HG03103 (cell line): ENCODE measurements at regions not wholly inside any gene's neighbourhood (a gene's known extent, or its start where the extent isn't known, plus 50 kb on each side); places are given as distances from the start of the nearest gene placed in this dataset.

Experiments
- ATAC-seq: cut with Tn5 transposase; IDR thresholded peaks from one replicate; pipeline ENCODE4 v1.9.1; 2021; ENCODE audit warnings: low read depth; ENCODE audit not compliant: unreplicated experiment

DNA sequence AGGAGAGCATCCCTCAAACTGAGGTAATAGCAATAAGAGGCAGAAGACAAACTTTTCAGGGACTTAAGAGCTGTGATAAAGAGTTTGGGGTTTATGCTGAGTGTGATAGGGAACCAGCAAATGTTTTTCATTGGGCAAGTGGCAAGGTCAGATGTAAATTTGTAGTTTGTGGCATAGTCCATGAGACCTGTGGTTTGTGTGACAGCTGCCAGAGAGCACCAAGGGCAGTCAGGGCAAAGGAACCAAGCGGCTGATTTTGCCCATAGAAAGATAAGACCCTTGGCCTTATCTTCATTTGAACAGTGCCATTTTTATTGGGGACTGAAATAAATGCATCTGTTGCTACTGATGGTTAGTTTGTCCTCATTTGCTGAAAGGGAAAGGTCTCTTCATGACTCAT is 220.3 kb downstream of the LRRN1 start:
- ATAC-seq, result no peak

DNA sequence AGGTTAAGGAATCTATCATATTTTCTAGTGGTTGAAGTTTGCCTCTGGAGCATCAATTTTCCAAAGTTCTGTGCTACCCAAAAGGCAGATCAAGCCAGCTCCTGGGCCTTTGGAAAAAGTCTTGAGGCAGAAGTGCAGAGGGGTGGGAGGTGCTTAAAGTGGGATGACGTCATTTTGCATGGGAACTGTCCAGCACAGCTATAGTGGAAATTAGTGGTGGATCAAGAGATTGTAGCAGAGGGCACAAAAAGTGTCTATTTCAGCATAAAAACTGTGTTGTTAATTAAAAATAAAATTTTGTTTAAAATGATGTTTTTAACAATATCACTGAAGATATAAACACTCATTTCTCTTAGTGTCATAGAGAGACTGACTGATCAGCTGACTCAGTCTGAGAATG is 221.9 kb downstream of the LRRN1 start:
- ATAC-seq, result no peak

DNA sequence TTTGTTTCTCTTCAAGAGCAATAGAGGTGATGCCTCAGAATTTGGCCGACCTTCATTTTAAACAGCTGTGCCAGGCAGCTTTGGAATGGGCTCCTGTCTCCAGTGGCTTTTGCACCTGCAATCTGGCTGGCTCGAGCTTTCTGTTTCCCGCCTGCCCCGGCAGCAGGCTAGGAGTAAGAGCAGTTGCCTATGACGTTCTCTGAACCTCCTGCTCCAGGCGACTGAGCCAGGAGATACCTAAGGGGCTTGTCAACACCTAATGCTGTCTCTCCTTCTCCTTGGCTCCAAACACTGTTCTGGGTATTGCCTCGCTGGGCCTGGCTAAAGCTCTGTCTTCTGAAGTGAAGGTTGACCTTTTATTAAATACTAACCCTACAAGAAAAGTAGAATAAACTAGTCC is 229.9 kb downstream of the LRRN1 start:
- ATAC-seq, result no peak

DNA sequence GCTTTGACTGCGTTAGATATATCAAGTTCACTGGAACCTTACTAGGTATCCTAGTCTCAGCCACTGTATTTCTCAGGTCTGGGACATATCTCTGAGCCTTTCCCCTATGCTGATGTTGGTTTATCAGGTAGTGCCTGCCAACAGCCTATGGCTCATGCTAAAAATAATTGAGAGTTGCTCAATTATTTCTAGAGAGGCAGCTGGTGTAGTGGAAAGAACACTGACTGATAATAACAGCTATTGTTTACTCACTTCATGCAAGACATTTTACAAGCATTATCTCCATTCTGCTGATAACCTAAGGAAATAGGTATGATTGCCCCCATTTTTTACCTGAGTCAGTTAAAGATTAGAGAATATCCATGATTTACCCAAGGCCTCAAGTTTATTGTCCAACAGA is 231.4 kb downstream of the LRRN1 start:
- ATAC-seq, result no peak

DNA sequence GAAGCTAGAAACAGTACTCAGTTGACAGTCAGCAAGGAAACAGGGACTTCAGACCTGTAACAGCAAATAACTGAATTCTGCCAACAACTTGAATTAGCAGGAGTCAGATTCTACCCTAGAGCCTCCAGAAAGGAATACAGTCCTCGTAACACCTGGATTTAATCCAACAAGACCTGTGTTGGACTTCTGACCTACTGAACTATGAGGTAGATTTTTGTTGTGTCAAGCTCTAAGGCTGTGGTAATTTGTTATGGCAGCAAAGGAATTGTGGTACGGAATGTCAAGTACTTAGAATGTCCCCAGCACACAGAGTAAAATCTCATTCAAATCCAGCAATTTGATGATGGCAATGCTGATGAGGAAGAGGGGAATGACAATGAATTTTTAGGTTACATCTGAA is 234.1 kb downstream of the LRRN1 start:
- ATAC-seq, result no peak

DNA sequence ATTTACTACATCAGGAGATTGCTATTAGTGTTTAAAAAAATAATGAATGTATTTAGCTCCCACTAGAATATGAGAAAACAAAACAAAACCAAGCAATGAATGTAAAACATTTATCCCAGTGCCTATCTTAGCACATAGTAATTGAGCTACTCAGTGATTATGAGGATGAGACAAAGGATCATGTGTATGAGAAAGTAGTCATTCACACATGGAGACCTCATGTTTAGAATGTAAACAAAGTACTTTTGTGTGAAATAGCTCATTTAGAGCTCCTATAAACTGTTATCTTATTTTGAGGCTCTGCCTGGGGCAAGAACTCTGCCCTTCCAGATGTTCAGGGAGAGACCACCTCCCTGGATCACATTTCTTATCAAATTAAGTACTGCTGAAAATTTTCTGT is 236.8 kb downstream of the LRRN1 start:
- no peak for ATAC-seq

DNA sequence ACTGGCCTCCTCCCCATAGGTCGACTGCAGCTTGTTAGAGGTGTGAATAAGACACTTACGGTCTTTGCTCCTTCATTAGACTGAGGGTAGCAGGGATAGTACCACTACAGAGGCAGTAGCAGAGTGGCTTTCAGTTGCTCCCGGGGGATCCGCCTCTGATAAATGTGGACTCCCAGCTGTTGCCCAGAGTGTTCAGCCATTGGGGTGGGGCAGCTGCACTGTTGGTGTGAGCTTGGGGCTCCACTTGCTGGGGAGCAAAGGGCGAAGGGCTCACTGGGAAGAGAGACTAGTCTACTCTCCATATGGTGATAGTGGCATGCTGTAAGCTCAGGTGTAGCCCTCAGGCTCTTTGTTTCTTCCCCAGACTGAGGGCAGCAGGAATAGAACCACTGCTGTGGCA is 239.1 kb downstream of the LRRN1 start:
- ATAC-seq, result no peak

DNA sequence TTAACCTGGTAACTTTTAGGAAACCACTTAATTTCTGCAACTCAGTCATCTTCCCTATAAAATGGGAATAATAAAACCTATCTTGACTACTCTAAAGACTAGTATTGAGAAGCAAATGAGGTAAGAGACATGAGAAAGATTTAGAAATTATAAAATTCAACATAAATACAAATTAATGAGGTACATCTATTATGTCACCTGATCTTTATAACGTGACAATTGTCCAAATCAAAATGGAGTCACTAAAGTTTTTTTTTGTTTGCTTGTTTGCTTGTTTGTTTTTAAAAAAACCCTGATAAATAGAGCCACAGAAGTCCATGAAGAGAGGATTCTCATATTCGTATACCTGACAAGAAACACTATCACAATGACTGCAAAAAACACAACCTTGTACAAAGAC is 242.8 kb downstream of the LRRN1 start:
- no peak for ATAC-seq

DNA sequence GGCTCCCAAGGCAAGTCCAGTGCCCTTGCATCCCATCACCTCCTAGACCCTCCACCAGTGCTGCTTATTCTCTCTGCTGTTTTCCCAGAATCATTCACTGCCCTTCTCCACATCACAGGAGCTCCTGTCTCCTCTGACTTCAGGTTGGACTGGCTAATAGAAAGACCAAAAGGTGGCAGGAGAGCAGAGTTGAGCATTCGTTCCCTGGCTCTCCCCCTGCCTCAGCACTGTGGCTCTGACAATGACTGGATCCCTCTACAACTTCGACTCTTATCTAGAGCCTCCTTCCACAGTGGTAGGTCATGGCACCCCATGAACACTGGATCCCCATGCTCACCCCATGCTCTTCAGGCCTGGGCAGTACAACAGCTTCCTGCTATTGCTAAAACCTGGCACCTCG is 243.6 kb downstream of the LRRN1 start:
- no peak for ATAC-seq

DNA sequence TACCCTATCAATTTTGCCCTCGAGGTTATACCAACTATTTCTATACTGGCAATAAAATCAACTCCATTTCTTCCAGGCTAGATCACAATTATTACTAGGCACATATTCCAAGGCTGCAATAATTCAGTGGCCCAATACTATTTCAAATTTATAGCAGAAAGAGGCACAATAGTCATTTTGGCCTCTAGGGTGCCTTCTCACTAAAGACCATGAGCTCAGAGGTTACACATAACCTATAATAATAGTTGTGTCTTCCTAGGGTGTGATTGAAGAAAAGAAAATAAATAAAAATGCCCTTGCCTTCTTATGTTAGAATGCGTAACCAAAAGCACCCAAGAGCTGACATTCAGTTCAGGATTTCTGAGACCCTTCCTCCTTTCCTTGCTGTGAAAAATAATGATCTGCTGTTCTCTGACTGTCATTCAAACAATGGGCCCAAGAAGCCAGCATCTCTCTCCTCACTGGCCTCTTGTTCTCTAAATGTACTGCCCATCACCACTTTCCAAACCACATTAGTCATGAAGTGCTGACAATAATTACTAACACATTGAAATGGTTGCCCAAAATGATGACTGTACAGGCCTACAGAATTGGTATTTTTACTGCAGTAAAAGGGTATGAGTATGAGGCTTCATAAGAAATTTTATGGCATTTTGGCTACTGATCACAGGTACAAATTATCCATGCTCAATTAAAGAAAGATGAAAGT is 244.8 kb downstream of the LRRN1 start:
- no peak for ATAC-seq

DNA sequence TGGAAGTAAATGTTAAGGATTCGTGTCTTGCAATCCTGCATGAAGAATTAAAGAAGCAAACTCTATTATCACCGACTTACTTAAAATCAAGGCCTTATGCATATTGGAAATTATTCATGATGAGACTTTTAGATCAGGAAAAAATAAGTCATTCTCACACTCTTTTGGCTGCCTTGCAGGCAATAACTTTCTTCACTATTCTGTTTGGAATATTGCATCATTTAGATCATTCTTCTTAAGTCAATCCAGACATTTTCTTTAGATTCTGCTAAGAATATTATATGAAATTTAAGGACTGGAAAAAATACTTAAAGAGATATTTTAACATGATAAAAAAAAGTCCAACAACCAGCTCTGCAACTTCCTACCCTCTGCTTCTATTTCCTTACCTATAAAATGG is 245.4 kb downstream of the LRRN1 start:
- ATAC-seq, result no peak

DNA sequence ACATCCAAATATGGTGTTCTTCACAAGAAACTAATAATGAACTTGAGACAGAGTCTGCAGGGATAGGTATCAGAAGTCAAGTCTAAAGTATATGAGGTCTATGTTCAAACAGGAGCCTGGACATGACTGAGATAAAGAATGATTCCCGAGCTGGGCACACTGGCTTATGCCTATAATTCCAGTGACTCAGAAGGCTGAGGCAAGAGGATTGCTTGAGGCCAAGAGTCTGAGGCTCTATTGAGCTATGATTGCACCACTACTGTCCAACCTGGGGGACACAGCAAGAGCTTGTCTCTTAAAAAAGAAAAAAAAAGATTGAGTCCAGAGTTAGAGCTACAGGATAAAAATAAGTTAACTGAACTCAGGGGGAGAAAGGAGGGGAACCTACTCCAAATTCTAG is 246.5 kb downstream of the LRRN1 start:
- ATAC-seq, result no peak

DNA sequence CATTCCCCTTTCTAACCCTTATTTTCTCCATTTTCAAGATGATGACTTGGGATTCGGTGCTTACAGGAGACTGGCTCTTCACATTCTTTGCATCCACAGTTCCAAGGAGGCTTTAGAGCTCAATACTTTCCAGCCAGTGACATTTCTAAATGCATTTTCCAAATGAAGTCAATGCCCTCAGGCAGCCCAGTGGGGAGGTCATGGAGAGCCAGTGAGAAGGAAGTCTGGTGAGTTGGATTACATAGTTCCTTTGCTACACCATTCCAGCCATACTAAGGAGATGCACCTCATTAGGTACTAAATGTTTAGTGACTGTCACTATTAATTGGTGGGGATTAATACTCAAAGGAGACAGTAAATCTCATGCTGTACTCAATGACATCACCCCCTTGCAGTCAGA is 248.1 kb downstream of the LRRN1 start:
- no peak for ATAC-seq

DNA sequence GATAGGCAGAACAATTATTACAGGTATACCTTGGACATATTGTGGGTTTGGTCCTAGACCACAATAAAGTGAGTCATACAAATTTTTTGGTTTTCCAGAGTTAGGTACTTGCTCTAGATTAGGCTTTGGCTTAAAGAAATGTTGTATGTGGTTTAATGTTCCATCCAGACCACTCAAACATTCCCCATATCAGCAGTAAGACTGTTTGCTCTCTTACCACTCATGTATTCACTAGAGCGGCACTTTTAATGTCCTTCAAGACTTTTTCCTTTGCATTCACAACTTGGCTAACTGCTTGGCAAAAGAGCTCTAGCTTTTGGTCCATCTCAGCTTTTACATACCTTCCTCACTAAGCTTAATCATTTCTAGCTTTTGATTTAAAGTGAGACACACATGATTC is 250.5 kb upstream of the SETMAR start:
- no peak for ATAC-seq

DNA sequence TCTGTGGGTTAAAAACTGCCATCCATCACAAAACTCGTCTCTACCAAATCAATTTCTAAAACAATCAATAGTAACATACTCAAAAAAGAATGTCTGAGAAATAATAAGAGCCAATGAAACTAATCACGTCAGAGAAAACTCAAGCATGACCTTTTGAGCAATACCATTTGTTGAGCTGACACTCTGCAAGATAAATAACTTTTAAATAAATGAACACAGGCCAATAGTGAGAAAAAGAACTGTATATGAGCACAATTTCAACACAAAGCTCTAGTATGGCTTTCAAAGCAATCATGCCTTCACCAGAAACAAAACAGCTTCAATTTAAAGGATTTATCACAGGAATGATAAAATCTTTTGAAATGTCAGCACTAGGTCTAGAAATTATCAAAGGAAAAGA is 249.2 kb upstream of the SETMAR start:
- no peak for ATAC-seq

DNA sequence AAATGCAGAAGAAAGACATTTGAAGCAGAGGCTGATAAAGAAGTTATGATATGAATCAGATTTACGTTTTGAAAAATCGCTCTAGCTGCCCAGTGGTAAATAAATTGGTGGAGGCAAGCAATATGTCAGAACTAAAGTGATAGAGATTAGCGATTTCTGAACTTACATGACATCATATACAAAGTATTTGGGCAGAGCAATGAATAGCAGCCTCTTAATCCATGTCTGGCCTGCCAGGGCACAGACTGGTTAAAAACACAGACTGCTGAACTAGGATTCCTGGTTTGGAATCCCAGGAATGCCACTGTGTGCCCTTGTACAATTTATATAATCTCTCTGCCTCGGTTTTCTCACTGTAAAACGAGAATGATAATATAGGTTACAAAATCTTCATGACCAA is 243.1 kb upstream of the SETMAR start:
- ATAC-seq, result no peak

DNA sequence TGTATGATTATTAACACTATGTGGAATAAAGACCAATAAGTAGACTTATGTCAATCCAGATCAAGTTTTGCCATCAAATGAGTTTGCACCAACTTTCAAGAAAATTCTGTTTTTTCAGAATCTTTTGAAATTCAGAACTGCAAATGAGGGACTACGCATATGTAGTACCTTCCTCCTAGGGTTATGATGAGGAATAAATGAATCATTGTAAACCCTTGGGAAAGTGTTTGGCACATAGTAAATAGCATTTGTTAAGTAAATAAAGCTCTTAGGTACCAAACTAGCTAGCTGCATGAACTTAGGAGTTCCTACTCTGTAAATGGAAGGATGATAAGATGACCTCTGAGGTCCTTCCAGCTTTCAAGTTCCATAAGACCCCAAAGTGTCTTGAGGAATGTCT is 242.6 kb upstream of the SETMAR start:
- ATAC-seq, result no peak

DNA sequence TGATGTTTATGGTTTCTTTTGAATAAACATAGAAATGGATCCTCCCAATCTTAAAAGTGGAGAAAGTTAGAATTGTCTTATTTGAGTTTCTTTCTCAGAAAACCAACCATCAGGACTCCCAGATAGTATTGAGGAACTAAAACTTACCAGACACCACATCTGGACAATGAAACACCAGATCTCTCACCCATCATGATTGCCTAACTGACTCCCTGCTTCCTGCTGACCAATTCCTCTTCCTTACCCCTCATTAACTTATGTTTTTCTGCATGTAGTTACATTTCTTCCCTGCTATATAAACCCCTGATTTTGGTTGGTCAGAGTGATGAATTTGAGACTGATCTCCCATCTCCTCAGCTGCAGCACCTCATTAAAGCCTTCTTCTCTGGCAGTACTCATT is 242.0 kb upstream of the SETMAR start:
- no peak for ATAC-seq

DNA sequence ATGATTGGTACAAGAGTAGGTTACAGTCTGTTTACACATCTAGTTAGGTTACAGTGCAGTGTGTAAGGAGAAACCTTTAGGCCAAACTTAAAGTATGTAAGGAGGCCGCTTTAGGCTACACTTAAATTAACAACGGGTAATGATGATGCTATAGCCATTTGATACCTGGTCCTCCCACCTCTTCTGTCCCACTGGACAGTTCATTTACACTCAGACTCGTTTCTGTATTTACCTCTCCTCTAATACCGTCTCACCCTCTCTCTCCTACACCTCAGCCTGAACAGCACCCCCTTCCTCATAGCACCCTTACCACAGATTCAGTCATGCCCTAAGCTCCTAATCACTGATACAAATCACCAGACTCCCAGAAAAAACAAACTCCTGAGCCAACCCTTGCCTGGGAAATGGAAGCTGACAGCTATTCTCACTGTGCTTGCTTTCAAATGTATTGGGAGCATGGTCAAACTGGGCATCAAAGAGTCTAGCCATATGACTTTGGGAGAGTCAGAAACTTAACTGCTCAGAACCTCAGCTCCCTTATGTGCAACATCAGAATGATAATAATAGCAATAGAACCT is 241.3 kb upstream of the SETMAR start:
- no peak for ATAC-seq

DNA sequence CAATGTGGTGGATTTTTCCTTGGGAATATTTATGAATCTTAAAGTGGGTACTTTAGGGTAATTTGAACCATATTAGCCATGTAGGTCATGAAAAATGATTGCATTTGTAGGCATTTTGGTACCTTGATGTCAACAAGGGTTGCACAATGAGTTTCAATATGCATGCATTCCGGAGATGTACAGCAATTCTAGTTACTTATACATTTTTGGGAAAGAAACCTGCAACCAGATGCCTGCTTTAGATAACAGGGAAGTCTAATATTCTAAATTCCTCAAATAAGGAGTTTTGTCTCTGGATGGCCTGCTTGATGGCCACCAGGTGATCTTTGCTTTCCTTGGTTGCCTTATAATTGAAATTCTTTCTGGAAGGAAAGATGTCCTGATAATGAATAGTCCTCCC is 240.5 kb upstream of the SETMAR start:
- no peak for ATAC-seq

DNA sequence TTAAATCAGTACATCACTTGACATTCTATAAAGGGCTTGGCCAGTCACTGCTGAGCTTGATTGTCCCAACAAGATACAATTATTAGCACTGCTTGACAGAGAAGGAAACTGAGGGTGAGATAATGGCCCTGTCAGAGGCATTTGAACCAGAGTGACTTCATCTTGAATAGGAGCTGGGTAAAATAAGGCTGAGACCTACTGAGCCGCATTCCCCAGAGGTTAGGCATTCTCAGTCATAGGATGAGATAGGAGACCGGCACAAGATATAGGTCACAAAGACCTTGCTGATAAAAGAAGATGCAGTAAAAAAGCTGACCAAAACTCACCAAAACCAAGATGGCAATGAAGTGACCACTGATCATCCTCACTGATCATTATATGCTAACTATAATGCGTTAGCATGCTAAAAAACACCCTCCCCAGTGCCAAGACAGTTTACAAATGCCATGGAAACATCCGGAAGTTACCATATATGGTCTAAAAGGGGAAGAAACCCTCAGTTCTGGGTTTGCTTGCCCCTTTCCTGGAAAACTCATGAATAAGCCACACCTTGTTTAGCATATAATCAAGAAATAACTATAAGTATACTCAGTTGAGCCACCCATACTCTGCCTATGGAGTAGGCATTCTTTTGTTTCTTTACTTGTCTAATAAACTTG is 239.1 kb upstream of the SETMAR start:
- no peak for ATAC-seq

DNA sequence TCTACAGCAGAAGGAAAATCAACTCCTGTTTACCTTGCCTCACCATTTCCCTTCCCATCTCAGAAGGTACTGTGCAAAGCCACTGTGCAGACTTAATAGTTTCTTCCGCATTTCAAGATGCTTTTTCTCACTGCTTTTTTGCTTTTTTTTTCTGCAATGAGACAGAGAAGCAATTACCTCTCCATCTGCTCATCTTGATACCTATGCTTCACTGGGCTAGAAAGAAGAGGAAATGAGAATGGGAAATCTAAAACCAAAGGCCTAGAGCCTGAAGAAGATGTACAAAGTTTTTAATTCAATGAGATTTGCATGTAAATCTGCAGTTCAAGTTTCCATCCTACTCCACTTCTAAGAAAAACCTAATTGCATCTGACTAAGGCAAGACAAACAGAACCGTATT is 238.1 kb upstream of the SETMAR start:
- peak; percentile 75 for ATAC-seq
